PFSK-1 (cell line): ENCODE measurements at regions not wholly inside any gene's neighbourhood (a gene's known extent, or its start where the extent isn't known, plus 50 kb on each side); places are given as distances from the start of the nearest gene placed in this dataset.

Experiments
- REST ChIP-seq, 2 experiments: IDR thresholded peaks; 2 replicates each; pipeline versions ENCODE4 v1.6.1 to v1.8.0; 2011 to 2012; ENCODE audit warnings: low read depth in 2 of 2, low read length in 2 of 2, control low read depth in 1 of 2, inconsistent platforms in 1 of 2, mild to moderate bottlenecking in 1 of 2, moderate library complexity in 1 of 2; ENCODE audit not compliant: insufficient read depth in 1 of 2
- TAF1 ChIP-seq: IDR thresholded peaks from 2 replicates; pipeline ENCODE4 v1.6.1; 2012; ENCODE audit warnings: low read length, control low read depth, borderline replicate concordance; ENCODE audit not compliant: insufficient read depth

- no peak for TF ChIP-seq TAF1
- TF ChIP-seq REST (IDR thresholded peaks at IDR 0.05; ENCODE audit: insufficient read depth in 1 of 2, low read depth in 2 of 2, low read length in 2 of 2): no peak
Observed at GRCh38 chr3:99211309-99211708, 309.8 kb upstream of the DCBLD2 start.
